ENCODE measurements at regions not wholly inside any gene's neighbourhood (a gene's known extent, or its start where the extent isn't known, plus 50 kb on each side); places are given as distances from the start of the nearest gene placed in this dataset.

DNA sequence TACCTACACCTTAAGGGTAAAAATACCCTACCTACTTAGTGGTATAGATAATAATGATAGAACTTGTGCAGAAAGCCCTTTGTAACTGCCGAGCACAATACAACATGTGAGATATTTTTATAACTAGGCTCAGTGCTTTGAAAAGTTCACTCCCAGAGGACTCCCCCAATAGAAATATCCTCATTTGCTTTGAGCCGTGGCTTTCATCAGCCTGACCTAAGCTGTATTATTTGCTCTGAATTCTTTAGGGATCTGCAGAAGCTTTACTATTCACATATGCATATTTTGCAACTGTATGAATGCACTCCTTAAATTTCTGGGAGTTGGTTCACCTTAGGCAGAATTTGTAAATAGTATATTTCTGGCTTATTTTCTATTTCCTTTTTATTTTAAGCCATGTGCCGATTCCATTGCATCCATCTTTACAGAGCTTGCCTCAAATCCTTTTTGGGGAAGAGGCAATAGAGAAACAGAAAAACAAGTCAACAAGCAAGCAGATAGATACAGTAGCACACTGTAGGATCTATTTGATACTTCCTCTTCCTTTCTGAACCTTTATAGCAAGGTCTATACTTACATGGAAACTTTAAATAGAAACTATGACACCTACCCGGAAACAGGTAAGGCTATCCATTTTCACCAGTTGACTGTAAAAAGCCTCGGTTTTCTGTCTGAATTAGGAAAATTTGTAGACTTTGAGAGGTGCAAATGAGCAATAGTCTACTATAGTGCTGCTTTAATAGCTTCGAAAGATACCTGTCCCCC is 242.5 kb upstream of the VCX3A start:
- TF ChIP-seq CTCF (IDR thresholded peaks at IDR 0.05) (no peak), POLR2AphosphoS5 (IDR thresholded peaks at IDR 0.05) (no peak)
